Activated CD4-positive, alpha-beta memory T cell treated with anti-CD3 and anti-CD28 coated beads, Interleukin-2, amount 10 ng/mL, durations not matched to agents 7 days and 5 days (primary cell): ENCODE measurements at regions not wholly inside any gene's neighbourhood (a gene's known extent, or its start where the extent isn't known, plus 50 kb on each side); places are given as distances from the start of the nearest gene placed in this dataset.

Experiments
- CTCF ChIA-PET: fragments of 350-600 bp; sonication (Branson Sonifier 250); formaldehyde crosslinking; loops from one replicate; lab custom pipeline; 2021; ENCODE audit warnings: antibody characterized with exemption, inconsistent platforms; lab: Charles Lee
- POLR2A ChIA-PET: fragments of 350-600 bp; sonication (Branson Sonifier 250); formaldehyde crosslinking; loops from one replicate; lab custom pipeline; 2021; ENCODE audit warnings: antibody characterized with exemption; lab: Charles Lee
- DNase-seq: peaks from one replicate; pipeline ENCODE4 v3.0.0-alpha.2; 2020
- H3K27ac Mint-ChIP-seq: one replicate; pipeline ENCODE4 v1.8.0; 2021; ENCODE audit warnings: mild to moderate bottlenecking, mixed read lengths
- H3K27me3 Mint-ChIP-seq: one replicate; pipeline ENCODE4 v1.8.0; 2021; ENCODE audit warnings: mixed read lengths
- H3K36me3 Mint-ChIP-seq: one replicate; pipeline ENCODE4 v1.8.0; 2021; ENCODE audit warnings: low read depth, mixed read lengths
- H3K4me1 Mint-ChIP-seq: one replicate; pipeline ENCODE4 v1.8.0; 2021; ENCODE audit warnings: mixed read lengths
- H3K4me3 Mint-ChIP-seq: one replicate; pipeline ENCODE4 v1.8.0; 2021; ENCODE audit warnings: mild to moderate bottlenecking, mixed read lengths
- H3K9me3 Mint-ChIP-seq: one replicate; pipeline ENCODE4 v1.8.0; 2021; ENCODE audit warnings: mixed read lengths

DNA sequence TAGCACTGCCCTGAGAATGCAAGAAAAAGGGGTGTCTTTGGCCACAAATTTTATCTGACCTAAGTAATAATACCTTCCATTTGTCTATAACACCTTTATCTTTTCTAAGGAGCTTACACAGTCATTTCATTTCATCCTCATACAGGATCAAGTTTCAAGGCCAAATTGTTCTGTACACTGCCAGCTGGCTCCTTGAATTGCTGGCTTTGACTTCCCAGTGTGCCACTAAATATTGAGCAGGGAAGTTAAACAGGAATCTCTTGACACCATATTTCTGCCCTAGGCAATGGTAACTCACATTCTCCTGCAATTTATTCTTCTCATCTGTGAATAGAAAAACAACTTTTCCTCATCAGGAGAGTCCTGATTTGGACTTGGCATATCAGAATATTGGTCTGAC, 195.1 kb upstream of the LRP1B start:
- H3K36me3 Mint-ChIP-seq = no peaks in the 10 kb centered on the region
- H3K27me3 Mint-ChIP-seq = no peaks in the 10 kb centered on the region
- DNase-seq = no peak
- POLR2A ChIA-PET = no interaction called here
- H3K27ac Mint-ChIP-seq = no peak overlapping the region
- H3K4me3 Mint-ChIP-seq = no peak overlapping the region
- peaks cover 4% of the 10 kb centered on the region for H3K9me3 Mint-ChIP-seq
- H3K4me1 Mint-ChIP-seq = no peaks in the 10 kb centered on the region
- CTCF ChIA-PET = no interaction called here

GRCh38 chr2:142323206-142323605, 192.4 kb upstream of the LRP1B start:
- DNase-seq = no peak
- Mint-ChIP-seq H3K4me3 (no peak overlapping the region), H3K36me3 (no peaks in the 10 kb centered on the region), H3K27ac (no peak overlapping the region), H3K4me1 (no peaks in the 10 kb centered on the region), H3K9me3 (peaks cover 4% of the 10 kb centered on the region), H3K27me3 (no peaks in the 10 kb centered on the region)
- ChIA-PET CTCF (no interaction called here), POLR2A (no interaction called here)

GRCh38 chr2:142321706-142322280, 191.0 kb upstream of the LRP1B start:
- no peak overlapping the region for H3K27ac Mint-ChIP-seq
- H3K9me3 Mint-ChIP-seq = peaks cover 4% of the 10 kb centered on the region
- ChIA-PET POLR2A (no interaction called here), CTCF (no interaction called here)
- H3K4me3 Mint-ChIP-seq = no peak overlapping the region
- H3K4me1 Mint-ChIP-seq = no peaks in the 10 kb centered on the region
- no peak for DNase-seq
- no peaks in the 10 kb centered on the region for H3K27me3 Mint-ChIP-seq
- H3K36me3 Mint-ChIP-seq = no peaks in the 10 kb centered on the region

DNA sequence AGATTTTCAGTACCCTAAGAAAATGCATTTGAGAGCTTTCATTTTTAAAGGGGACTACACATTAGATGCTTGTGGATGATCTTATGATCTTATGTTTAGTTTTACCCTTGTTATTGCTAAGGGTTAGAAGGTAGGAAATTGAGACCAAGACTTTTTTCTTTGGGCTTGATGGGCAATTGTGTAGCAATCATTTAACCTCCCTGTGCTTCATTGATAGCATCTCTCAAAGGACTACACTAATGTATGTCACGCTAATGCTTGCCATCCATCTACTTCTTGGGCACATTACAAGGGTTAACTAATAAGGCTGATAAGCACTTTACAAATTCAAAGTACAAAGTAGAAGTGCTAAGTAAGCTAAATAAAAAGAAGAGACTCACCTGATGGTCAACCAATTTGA, 189.3 kb upstream of the LRP1B start:
- H3K27me3 Mint-ChIP-seq = no peaks in the 10 kb centered on the region
- POLR2A ChIA-PET = no interaction called here
- no peak overlapping the region for H3K4me3 Mint-ChIP-seq
- DNase-seq = no peak
- CTCF ChIA-PET = no interaction called here
- no peak overlapping the region for H3K27ac Mint-ChIP-seq
- peaks cover 8% of the 10 kb centered on the region for H3K9me3 Mint-ChIP-seq
- no peaks in the 10 kb centered on the region for H3K36me3 Mint-ChIP-seq
- no peaks in the 10 kb centered on the region for H3K4me1 Mint-ChIP-seq

DNA sequence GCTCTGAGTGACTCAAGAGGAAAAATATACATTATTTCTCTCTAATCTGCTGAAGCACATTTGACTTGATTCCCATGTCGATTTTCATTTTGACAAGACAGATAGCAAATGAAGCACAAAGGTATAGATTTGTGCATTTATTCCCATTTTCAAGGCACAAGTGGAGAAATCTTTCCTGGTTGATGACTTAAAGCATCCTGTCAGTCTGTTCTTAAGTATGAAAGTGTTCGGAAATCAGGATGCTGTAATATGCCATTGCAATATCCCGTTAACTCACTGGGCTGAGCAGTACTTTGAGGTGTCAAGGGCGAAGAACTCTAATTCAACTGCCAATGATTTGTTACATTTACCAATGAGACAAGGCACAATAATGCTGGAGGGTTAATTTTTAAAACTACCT, 185.2 kb upstream of the LRP1B start:
- peaks cover 9% of the 10 kb centered on the region for H3K9me3 Mint-ChIP-seq
- H3K36me3 Mint-ChIP-seq = no peaks in the 10 kb centered on the region
- no peak for DNase-seq
- no peaks in the 10 kb centered on the region for H3K4me1 Mint-ChIP-seq
- POLR2A ChIA-PET = no interaction called here
- no peak overlapping the region for H3K4me3 Mint-ChIP-seq
- no peaks in the 10 kb centered on the region for H3K27me3 Mint-ChIP-seq
- CTCF ChIA-PET = no interaction called here
- no peak overlapping the region for H3K27ac Mint-ChIP-seq

- no peak overlapping the region for H3K4me3 Mint-ChIP-seq
- DNase-seq = no peak
- CTCF ChIA-PET = no interaction called here
- no peaks in the 10 kb centered on the region for H3K4me1 Mint-ChIP-seq
- H3K27me3 Mint-ChIP-seq = no peaks in the 10 kb centered on the region
- H3K36me3 Mint-ChIP-seq = no peaks in the 10 kb centered on the region
- no peak overlapping the region for H3K27ac Mint-ChIP-seq
- POLR2A ChIA-PET = no interaction called here
- peaks cover 13% of the 10 kb centered on the region for H3K9me3 Mint-ChIP-seq
These were observed 184.5 kb upstream of the LRP1B start for GRCh38 chr2:142315346-142315745.

- POLR2A ChIA-PET = no interaction called here
- Mint-ChIP-seq H3K27ac (no peak overlapping the region), H3K36me3 (no peaks in the 10 kb centered on the region), H3K4me3 (no peak overlapping the region), H3K9me3 (peaks cover 18% of the 10 kb centered on the region), H3K4me1 (no peaks in the 10 kb centered on the region), H3K27me3 (no peaks in the 10 kb centered on the region)
- CTCF ChIA-PET = no interaction called here
- DNase-seq = no peak
These were observed 183.3 kb upstream of the LRP1B start for GRCh38 chr2:142314164-142314563.

DNA sequence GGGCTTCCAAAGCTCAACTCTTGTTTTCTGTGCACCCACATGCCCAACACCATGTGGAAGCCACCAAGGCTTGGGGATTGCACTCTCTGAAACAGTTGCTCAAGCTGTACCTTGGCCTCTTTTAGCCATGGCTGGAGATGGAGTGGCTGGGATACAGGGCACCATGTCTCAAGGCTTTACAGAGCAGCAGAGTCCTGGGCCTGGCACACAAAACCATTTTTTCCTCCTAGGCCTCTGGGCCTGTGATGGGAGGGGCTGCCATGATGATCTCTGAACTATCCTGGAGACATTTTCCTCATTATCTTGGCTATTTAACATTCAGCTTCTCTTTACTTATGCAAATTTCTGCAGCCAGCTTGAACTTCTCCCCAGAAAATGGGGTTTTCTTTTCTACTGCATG, 179.7 kb upstream of the LRP1B start:
- Mint-ChIP-seq H3K27ac (no peak overlapping the region), H3K4me1 (no peaks in the 10 kb centered on the region), H3K9me3 (peaks cover 20% of the 10 kb centered on the region), H3K27me3 (no peaks in the 10 kb centered on the region), H3K36me3 (no peaks in the 10 kb centered on the region), H3K4me3 (no peak overlapping the region)
- no peak for DNase-seq
- ChIA-PET CTCF (no interaction called here), POLR2A (no interaction called here)

GRCh38 chr2:142308744-142309143, 177.9 kb upstream of the LRP1B start:
- H3K27me3 Mint-ChIP-seq = no peaks in the 10 kb centered on the region
- no peaks in the 10 kb centered on the region for H3K36me3 Mint-ChIP-seq
- ChIA-PET POLR2A (no interaction called here), CTCF (no interaction called here)
- no peak overlapping the region for H3K27ac Mint-ChIP-seq
- no peaks in the 10 kb centered on the region for H3K4me1 Mint-ChIP-seq
- H3K4me3 Mint-ChIP-seq = no peak overlapping the region
- peaks cover 13% of the 10 kb centered on the region for H3K9me3 Mint-ChIP-seq
- no peak for DNase-seq

- H3K4me3 Mint-ChIP-seq = no peak overlapping the region
- no peaks in the 10 kb centered on the region for H3K27me3 Mint-ChIP-seq
- CTCF ChIA-PET = no interaction called here
- peaks cover 15% of the 10 kb centered on the region for H3K9me3 Mint-ChIP-seq
- no peak overlapping the region for H3K27ac Mint-ChIP-seq
- POLR2A ChIA-PET = no interaction called here
- H3K4me1 Mint-ChIP-seq = no peaks in the 10 kb centered on the region
- H3K36me3 Mint-ChIP-seq = no peaks in the 10 kb centered on the region
- DNase-seq = no peak
These were observed 176.8 kb upstream of the LRP1B start for GRCh38 chr2:142307616-142308115.

DNA sequence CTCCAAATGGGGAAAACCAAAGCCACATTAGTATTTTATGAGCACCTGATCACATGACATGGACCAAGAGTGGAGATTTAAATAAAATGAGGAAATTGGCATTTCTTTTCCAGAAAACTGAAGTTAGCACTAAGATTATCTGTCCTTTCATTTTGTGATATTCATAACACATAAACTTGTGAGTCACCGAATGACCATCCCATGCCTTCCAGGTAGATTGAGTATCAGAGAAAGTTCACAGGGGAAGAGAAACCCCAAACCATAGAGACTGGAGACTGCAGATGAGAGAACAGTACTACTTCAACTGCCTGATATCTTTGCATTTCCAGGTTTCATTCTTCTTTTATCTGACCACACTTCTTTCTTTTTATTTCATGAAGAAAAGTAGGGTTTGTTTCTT, 176.3 kb upstream of the LRP1B start:
- peaks cover 15% of the 10 kb centered on the region for H3K9me3 Mint-ChIP-seq
- no peak overlapping the region for H3K27ac Mint-ChIP-seq
- no peaks in the 10 kb centered on the region for H3K27me3 Mint-ChIP-seq
- ChIA-PET POLR2A (no interaction called here), CTCF (no interaction called here)
- H3K36me3 Mint-ChIP-seq = no peaks in the 10 kb centered on the region
- DNase-seq = no peak
- no peaks in the 10 kb centered on the region for H3K4me1 Mint-ChIP-seq
- H3K4me3 Mint-ChIP-seq = no peak overlapping the region

GRCh38 chr2:142306131-142306530, 175.3 kb upstream of the LRP1B start:
- no peak overlapping the region for H3K4me3 Mint-ChIP-seq
- POLR2A ChIA-PET = no interaction called here
- no peak overlapping the region for H3K27ac Mint-ChIP-seq
- no peaks in the 10 kb centered on the region for H3K27me3 Mint-ChIP-seq
- DNase-seq = no peak
- no peaks in the 10 kb centered on the region for H3K4me1 Mint-ChIP-seq
- peaks cover 17% of the 10 kb centered on the region for H3K9me3 Mint-ChIP-seq
- CTCF ChIA-PET = no interaction called here
- no peaks in the 10 kb centered on the region for H3K36me3 Mint-ChIP-seq

DNA sequence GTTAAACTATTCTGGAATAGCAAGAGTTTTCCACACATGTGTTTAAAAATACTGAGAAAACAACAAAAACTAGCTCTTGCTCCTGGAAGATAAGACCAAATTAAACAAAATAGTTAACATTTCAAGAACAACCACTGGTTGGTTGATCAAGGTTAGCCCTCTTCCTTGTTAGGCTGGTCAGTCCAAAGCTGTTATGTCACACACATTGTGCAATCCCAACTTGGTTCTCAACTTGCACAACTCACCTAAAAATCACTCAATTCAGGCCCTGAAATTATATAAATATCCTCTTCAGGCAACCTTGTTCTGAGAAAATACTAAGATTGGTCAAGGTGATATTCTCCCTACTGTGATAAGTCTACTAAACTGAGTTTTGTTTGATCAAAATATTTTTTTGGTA, 169.7 kb upstream of the LRP1B start:
- H3K4me3 Mint-ChIP-seq = no peak overlapping the region
- no peaks in the 10 kb centered on the region for H3K27me3 Mint-ChIP-seq
- DNase-seq = no peak
- H3K36me3 Mint-ChIP-seq = no peaks in the 10 kb centered on the region
- H3K27ac Mint-ChIP-seq = no peak overlapping the region
- H3K9me3 Mint-ChIP-seq = peaks cover 8% of the 10 kb centered on the region
- ChIA-PET CTCF (no interaction called here), POLR2A (no interaction called here)
- no peaks in the 10 kb centered on the region for H3K4me1 Mint-ChIP-seq

- Mint-ChIP-seq H3K27me3 (no peaks in the 10 kb centered on the region), H3K36me3 (no peaks in the 10 kb centered on the region), H3K27ac (no peak overlapping the region), H3K4me1 (no peaks in the 10 kb centered on the region), H3K9me3 (peaks cover 8% of the 10 kb centered on the region), H3K4me3 (no peak overlapping the region)
- ChIA-PET POLR2A (no interaction called here), CTCF (no interaction called here)
- no peak for DNase-seq
These were observed 168.2 kb upstream of the LRP1B start for GRCh38 chr2:142299021-142299420.
